Forelimb muscle (tissue), 1 donor: ENCODE measurements at regions not wholly inside any gene's neighbourhood (a gene's known extent, or its start where the extent isn't known, plus 50 kb on each side); places are given as distances from the start of the nearest gene placed in this dataset.
"Not testable (repeated sequence)": the region's sequence is repeated elsewhere in the genome, so short reads cannot be mapped to it uniquely, and the experiment has no call there.

Source experiments
- DNase-seq: peaks from one replicate; pipeline ENCODE4 v3.0.0-alpha.2; 2013; ENCODE audit warnings: low read depth

DNA sequence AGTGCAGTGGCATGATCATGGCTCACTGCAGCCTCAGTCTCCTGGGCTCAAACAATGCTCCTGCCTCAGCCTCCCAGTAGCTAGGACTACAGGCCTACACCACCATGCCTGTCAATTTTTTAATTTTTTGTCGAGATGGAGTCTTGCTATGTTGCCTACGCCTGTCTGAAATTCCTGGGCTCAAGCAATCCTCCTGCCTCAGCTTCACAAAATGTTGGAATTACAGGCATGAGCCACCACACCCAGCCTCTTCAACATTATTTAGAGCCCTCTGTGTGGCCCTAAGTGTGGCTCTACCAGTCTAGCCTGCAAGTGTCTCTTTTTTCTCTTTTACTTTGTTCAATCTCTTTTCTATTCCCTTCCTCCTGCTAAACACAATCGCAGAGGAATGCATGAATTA lies 154.4 kb upstream of the EPB41L4A start:
- DNase-seq = no peak

DNA sequence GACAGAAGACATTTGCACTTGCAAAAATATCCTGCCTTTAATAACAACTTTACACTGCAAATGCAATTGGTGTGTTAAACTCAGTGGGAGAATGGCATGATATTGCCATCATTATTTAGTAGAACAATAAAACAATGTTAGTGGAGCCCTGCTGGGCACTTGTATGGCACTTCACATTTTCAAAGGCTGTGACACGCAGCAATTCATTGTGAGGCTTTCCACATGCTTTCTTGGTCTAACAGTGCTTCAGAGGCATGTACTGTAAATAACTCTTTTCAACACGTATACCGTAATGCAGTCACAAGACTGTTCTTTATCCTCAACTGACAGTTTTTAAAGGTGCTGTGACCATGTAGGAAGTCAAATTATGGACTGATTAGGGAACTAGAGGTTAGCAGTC lies 155.5 kb upstream of the EPB41L4A start:
- DNase-seq = no peak

DNA sequence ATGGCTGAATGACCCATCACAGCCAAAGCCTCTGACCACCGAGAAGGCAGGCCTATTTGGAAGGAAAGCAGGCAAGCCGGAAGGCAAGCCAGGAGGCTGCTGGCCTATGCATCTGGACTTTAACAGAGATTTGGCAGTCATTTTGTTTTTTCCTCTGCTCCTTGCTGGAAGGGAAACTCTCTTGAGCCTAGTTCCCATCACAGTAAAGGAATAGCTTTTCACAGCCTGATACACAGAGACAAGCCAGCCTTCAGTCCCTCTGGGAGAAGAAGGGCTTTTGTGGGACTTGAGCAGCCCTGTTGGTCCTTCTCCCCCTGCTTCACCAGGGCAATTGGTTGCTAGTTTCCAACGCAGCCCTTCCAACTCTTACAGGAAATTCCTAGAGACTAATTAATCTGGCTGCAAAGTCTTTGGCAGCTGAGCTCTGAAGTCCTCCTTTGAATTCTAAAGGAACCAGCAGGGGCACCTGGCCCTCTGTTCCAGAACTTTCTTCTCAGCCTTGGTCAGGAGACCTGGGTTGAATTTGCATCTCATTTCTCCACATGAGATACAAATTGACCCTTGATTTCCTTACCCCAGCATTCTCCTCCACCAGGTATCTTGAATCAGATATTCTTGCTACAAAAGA lies 157.3 kb upstream of the EPB41L4A start:
- DNase-seq = peak; percentile 25

DNA sequence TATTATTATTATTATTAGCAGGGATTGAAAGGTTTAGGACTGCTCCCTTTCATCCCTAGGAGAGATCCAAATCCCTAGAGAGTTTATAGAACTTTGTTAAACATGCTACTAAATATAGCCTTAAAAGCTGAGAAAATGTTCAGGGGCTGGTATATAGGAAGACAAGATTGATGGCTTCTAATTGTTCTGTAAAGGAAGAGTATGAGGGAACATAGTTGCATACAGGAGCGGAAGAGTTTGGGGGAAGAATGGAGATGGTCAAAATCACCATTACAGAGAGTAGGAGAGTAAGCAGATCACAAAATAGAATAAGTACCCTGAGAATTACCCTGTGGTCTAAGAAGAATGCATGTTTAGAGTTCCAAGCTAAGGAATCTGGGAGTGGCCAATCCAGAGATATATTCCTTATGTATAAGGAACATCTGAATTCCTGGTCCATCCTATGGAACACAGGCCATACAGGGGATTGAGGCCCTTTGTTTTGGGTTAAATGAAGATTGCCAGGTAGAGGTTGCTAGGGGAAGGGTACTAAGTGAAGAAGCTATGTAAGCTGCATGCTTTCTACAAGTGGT lies 158.0 kb upstream of the APC start:
- DNase-seq = no peak

DNA sequence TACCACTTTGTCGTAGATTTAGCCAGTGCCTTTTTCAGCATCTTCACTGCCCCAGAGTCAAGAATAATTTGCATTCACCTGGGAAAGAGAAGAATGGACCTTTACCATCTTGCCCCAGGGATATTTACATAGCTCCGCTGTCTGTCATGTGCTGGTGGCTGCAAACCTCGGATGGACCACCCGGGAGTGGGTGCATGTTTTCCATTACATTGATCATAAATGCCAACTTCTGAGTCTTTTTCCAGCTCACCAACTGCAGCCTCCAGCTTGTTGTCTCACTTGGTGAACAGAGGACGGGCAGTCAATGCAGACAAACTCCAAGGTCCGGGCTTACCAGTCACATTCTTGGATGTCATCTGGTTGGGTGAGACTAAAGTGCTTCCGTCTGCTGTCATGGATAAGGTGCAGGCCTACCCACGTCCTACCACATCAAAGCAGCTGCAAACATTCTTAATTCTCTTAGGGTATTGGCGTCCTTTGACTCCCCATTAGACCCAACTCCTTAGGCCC lies 155.8 kb upstream of the APC start:
- DNase-seq = no peak

DNA sequence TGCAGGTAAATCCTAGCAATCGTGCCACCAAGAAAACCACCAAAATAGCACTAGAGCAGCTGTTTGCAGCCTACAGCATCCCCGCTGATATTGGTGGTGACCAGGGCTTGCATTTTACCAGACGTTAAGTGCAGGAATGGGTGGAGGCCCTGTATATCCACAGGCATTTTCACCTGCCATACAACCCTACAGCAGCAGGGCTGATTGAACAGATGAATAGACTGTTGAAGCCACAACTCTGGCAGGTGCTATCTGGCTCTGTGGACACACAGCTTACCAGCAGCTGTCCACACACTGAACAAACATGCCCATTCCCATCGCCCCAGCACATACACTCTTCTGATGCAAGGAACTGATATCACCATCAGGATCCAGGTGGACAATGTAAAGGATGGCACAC lies 154.5 kb upstream of the APC start:
- no peak for DNase-seq

DNA sequence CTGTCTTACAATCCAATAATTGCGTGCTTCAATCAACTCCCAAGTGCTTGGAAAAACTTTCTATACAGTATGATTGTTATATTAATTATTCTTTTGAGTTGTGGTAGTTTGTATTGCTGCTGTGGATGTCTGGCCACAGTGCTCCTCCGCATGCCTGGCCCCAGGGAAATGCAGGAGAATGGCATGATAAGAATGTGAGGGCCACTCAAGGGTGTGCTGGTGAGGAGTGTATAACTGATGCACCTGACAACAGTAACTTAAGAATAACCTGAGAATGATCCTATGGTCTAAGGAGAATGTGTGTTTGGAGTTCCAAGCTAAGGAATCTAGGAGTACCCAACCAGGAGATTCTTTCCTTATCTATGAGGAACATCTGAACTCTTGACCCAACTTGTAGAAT lies 152.9 kb upstream of the APC start:
- DNase-seq = no peak

DNA sequence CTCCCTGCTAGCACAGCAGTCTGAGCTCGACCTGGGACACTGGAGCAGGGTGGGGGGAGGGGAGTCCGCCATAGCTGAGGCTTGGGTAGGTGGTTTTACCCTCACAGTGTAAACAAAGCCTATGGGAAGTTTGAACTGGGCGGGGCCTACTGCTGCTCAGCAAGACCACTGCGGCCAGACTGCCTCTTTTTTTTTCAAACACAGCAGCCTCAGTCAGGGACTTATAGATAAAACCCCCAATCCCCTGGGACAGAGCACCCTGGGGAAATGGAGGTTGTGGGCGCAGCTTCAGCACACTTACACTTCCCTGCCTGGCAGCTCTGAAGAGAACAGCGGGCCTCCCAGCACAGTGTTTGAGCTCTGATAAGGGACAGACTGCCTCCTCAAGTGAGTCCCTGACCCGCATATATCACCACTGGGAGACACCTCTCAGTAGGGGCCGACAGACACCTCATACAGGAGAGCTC lies 151.1 kb upstream of the APC start:
- no peak for DNase-seq

DNA sequence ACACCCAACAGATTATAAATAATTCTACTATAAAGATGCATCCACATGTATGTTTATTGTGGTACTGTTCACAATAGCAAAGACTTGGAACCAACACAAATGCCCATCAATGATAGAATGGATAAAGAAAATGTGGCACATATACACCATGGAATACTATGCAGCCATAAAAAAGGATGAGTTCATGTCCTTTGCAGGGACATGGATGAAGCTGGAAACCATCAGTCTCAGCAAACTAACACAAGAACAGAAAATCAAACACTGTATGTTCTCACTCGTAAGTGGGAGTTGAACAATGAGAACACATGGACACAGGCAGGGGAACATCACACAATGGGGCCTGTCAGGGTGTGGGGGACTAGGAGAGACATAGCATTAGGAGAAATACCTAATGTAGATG lies 146.8 kb upstream of the APC start:
- not testable (repeated sequence) for DNase-seq

DNA sequence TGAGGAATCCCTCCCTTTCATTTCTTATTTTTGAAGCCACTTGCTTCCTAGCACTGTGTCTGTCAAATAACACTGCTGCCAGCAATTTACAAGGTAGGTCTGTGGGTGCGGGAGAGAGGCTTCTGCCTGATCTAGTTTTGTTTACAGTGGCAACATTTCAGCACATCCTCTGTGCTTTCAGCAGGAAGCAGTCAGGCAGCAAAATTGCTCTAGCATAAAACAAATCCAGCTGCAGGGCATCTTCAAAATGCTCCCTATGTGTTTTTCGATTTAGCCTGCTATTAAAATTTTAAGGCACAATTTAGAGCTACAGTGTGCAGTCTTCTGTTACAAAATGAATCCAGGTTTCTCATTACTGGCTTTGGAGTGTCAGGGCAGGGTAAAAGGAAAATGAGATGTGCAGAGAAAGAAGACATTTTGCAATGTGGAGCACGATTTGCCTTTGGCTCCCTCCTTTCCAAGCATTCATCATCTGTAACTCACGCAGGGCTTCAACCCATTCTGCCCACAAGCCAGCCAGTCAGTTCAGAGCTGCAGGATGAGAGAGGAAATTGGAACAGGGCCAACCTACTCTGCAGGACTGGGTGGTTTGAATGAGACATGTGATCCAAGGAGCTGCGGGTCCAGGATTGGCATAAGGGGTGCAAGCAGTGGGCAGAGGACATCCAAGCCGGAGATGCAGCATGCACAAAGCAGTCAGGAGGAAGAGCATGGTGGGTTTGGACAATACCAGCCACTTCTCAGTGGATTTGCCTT lies 143.4 kb upstream of the APC start:
- no peak for DNase-seq

DNA sequence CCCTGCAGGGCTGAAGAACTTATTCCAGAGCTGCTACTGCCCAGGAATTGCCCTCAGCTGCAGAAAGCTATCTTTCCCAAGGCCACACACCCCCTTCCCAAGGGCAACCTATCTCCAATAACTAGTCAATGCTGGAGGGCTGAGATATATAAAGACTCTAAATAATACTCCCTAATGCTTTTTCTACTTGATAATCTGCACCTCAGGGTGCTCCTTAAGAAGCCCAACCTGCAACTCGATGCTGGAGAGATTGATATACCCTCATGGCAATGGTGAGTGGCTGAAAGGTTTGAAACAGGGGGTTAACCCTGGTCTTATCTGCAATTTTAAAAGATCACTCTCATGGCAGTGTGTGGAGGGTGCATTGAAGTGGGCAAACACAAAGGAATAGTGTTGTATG lies 142.7 kb upstream of the APC start:
- no peak for DNase-seq

DNA sequence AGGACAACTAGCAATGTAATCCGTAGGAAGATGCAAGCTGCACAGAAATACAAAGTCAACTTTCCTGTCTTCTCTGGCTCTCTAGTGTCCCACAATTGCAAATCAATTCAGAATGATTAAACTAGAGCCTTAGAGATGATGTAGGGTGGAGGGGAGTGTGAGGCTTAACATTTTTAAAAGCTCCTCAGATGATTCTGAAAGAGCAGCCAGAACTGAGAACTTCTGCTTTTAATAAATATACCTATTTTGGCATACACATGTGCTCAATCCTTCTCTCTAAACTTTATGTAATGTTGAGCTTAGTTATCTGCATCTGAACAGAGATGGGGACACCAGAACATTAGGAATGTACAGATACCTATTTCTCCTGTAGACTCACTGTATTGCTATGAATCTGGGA lies 139.9 kb upstream of the APC start:
- no peak for DNase-seq

DNA sequence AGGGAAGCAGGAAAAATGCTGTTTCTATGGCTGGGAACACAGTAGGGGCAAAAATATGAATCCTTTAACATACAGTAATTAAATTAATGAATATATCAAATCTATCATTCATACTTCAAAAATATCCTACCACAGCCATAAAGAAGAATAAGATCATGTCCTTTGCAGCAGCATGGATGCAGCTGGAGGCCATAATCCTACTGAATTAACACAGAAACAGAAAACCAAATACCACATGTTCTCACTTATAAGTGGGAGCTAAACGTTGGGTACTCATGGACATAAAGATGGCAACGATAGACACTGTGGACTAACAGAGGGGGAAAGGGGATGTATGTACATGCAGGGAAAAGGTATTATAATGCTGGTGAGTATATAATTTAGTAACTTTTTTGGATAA lies 137.2 kb upstream of the APC start:
- not testable (repeated sequence) for DNase-seq

DNA sequence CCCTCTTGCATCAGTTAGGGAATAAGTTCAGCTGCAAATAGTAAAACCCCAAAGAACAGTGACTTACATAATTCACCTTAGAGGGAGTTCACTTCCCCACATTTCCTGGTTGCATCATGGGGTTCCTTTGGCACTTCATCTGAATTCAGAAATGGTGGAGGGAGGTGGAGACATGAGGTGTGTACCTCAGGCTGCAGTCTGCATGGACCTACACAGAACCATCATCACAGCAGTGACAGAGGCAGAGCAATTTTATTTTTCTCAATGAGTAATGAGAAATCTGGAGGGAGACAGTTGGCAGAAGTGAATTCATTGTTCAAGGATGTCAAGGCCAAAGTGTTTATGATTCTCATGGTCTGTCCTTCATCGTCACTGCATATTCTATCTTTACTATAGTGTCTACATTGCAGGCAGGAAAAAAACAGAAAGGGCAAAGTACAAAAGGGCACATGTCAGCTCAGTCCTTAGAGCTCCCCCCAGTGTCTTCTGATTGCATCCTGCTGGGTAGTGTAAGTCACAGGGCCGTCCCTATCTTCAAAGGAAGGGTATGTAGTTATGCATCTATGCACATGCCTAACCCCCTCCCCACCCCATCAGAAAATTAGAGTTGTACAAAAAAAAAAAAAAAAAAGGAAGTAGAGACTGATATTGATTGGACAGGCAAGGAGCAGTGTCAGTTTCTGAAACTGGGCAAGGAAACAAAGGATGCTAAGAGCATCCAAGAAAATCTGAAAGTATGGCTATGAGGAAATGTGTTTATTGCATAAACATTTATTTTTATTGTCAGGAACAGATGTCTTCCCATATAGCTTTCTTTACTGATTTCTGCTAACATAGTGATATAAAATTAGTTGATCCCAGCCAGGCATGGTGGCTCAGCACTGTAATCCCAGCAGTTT lies 132.7 kb upstream of the APC start:
- DNase-seq = no peak

DNA sequence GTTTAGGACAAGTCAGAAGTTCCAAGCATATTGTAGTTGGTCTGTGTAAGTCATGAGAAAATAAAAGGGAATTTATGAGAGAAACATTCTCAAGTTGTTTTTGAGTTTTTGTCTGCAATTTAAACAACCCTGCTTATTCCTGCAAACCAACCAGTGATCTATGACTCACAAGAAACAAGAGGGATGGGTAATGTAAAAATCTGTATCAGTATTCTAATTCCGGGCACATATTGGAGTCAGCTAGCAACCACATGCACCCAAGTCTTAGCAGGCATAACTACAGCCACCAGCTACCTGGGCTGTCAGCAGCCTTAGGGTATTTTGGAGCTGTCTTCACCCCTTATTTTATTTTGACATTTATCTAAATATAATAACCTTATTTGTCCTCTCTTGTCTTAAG lies 128.7 kb upstream of the APC start:
- DNase-seq = no peak

DNA sequence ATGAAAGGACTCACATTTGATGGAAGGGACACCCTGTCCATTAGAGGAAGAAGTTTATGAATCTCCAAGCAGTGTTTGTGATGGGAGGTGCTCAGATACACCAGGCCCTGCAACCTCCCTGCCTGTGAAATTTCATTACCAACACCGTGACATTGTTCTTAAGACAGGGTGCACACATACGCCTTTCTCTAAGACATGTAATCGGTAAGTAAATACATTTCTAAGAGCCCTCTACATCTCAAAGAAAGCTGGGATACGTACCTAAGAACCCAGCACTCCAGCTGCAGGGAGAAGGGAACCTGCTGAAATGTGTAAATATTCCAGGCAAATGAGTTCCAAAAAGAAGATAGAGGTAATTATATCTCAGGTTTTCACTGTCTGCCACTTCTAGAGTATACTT lies 125.0 kb upstream of the APC start:
- DNase-seq = no peak

DNA sequence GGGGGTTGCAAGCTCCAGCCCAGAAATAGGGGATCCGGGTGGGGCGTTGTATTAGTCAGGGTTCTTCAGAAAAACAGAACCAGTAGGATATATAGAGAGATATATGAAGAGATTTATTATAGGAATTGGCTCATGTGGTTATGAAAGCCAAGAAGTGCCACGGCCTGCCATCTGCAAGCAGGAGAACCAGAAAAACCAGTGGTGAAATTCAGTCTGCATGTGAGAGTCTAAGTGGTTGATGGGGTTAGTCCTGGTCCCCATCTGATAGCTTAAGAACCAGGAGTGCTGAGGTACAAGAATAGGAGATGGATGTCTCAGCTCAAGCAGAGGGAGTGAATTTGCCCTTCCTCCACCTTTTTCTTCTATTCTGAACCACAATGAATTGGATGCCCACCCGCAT lies 123.4 kb upstream of the APC start:
- no peak for DNase-seq

DNA sequence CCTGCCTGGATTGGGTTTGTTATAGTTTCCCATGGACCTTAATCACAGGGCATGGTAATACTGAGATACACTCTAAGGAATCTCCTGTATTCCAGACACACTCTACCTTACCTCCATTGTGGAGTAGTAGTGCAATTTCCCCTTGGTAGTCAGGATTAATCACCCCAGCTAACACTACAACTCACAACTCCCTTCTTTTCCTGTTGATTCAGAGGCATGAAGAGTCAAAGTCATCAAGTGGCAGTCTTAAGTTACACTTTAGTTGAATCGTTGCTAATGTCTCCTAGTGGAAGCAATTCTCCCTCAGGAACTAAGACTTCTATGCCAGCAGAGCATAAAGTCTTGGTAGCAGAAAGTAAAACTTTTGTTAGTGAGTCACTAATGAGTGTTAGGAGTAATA lies 122.7 kb upstream of the APC start:
- no peak for DNase-seq

DNA sequence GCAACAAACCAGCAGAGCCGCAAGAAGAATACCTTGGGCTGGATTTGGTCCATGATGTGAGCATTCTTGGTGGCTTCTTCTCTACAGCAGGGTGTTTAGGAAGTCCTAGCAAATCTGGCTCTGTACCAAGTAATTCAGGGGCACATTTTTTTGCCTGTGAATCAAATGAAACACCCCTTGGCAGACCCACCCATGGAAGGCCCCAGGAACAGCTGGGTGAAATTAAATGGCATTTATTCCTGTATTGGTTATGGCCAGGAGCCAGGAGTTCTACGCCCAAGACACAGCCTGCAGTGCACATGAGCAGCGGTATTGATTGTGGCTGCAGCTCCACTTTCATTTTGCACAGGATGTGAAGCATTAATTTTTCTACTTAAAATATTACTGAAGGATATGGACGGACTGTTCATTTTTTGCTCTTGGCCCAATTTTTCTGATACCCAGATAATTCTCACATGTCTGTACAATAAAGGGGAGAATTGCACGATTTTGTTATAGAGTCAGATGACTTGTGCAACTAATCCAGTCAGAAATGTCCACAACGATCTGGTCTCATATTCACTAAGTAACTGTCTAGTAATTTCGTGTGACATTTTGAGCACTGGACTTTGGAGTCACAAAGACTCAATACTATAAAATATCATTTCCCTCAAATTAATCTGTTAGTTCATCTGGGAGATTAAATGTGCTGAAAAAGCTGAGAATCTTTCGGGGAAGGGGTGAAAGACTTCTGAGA lies 120.7 kb upstream of the APC start:
- no peak for DNase-seq

DNA sequence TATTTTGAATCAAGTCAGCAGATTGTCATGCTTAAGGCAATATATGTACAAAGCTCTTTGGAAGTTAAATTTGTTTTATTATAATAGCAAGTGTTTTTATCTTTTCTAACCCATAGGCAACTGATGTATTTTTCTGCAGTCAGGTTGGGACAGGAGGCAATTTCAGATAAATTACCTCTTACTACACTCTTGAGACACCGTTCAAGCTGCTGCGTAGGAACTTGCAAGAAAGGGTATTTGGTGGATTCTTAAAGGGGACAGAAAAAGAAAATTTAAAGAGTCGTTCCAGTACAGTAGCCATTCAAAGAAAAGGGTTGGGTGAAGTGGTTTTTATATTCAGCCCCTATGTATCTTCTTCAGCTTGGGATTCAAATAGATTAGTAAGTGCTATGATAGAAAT lies 112.4 kb upstream of the APC start:
- DNase-seq = no peak

DNA sequence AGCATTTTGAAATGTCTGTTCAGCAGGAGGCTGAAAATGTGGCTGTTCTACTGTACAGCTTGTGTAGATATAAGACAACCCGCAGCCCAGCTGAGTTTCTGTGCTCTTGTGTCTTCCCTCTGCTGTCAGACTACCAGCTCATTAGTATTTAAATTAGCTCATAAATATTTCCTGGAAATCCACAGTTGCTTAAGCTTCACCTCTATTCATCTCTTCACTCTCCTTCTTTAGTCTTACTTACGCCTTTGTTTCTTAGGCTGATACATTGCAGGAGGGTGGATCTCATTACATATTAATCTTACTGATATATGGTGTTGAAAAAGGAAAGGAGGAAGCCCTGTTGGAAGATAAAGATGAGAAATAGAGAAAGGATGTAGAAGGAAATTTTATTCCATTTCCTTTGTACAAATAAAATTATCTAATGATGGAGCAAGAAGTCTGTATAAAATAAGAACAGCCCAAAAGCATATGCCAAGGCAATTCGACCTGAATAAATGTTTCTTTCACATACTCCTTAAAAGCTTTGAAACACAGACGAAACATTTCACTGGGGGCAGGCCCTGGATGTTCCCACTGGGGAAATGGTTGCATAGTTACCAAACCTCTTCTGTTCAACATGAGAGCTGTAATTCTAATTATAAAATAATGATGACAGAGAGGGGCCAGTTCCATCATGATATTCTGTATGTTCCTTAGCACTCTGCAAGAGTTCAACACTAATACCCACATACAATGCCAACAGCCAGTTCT lies 111.8 kb upstream of the APC start:
- no peak for DNase-seq
